ENCODE measurements at regions not wholly inside any gene's neighbourhood (a gene's known extent, or its start where the extent isn't known, plus 50 kb on each side); places are given as distances from the start of the nearest gene placed in this dataset.

DNA sequence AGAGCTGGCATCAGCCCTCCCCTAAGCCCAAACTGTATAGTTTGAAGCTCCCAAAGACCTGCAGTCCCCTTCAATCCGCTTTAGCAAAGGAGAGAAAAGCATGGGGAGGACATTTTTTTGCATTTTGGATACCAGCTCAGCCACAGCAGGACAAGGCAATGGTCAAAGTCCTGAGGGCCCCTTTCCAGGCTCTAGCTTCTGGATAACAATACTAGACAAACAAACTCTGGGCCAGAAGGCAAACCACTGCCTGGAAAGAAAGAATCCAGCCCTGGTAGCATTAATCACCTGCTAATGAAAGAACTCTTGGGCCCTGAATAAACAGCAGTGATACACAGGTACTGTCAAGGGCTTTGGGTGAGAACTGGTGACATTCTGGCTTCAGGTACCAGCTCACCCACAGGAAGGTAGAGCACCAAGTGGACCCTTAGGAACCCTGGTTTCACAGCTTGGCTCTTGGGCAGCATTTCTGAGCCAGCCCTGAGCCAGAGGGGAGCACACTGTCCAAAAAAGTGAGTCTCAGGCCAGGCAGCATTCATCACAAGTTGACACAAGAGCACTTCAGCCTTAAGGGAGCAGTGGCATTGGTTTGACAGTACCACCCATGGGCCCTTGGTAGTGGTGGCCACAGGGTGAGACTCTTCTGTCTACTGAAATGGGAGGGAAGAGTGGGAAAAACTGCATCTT is 62.5 kb downstream of the SPIN3 start:
- TF ChIP-seq SIN3A (IDR thresholded peaks at IDR 0.05; ENCODE audit: borderline replicate concordance, insufficient read depth, low read depth, low read length) (no peak), POLR2AphosphoS5 (IDR thresholded peaks at IDR 0.05; ENCODE audit: low read depth, low read length) (no peak), TCF7L2 (IDR thresholded peaks at IDR 0.05; ENCODE audit: low read depth, low read length) (no peak)
- TF ChIP-seq, protein P1, sequence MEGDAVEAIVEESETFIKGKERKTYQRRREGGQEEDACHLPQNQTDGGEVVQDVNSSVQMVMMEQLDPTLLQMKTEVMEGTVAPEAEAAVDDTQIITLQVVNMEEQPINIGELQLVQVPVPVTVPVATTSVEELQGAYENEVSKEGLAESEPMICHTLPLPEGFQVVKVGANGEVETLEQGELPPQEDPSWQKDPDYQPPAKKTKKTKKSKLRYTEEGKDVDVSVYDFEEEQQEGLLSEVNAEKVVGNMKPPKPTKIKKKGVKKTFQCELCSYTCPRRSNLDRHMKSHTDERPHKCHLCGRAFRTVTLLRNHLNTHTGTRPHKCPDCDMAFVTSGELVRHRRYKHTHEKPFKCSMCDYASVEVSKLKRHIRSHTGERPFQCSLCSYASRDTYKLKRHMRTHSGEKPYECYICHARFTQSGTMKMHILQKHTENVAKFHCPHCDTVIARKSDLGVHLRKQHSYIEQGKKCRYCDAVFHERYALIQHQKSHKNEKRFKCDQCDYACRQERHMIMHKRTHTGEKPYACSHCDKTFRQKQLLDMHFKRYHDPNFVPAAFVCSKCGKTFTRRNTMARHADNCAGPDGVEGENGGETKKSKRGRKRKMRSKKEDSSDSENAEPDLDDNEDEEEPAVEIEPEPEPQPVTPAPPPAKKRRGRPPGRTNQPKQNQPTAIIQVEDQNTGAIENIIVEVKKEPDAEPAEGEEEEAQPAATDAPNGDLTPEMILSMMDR (IDR thresholded peaks at IDR 0.05): no peak
- TF ChIP-seq, protein P2, sequence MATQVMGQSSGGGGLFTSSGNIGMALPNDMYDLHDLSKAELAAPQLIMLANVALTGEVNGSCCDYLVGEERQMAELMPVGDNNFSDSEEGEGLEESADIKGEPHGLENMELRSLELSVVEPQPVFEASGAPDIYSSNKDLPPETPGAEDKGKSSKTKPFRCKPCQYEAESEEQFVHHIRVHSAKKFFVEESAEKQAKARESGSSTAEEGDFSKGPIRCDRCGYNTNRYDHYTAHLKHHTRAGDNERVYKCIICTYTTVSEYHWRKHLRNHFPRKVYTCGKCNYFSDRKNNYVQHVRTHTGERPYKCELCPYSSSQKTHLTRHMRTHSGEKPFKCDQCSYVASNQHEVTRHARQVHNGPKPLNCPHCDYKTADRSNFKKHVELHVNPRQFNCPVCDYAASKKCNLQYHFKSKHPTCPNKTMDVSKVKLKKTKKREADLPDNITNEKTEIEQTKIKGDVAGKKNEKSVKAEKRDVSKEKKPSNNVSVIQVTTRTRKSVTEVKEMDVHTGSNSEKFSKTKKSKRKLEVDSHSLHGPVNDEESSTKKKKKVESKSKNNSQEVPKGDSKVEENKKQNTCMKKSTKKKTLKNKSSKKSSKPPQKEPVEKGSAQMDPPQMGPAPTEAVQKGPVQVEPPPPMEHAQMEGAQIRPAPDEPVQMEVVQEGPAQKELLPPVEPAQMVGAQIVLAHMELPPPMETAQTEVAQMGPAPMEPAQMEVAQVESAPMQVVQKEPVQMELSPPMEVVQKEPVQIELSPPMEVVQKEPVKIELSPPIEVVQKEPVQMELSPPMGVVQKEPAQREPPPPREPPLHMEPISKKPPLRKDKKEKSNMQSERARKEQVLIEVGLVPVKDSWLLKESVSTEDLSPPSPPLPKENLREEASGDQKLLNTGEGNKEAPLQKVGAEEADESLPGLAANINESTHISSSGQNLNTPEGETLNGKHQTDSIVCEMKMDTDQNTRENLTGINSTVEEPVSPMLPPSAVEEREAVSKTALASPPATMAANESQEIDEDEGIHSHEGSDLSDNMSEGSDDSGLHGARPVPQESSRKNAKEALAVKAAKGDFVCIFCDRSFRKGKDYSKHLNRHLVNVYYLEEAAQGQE (IDR thresholded peaks at IDR 0.05; ENCODE audit: insufficient read depth in 1 of 2, low read depth in 2 of 2, low read length in 1 of 2): no peak
- H3K27ac ChIP-seq (ENCODE audit: low read length): no peak overlapping the region
- H3K36me3 ChIP-seq (ENCODE audit: control insufficient read depth, insufficient read depth, low read length): no peaks in the 10 kb centered on the region
- H3K27me3 ChIP-seq (ENCODE audit: control insufficient read depth, insufficient read depth, low read length): no peaks in the 10 kb centered on the region
- ATAC-seq: no peak
- no peak overlapping the region for H3K4me3 ChIP-seq (ENCODE audit: low read depth in 2 of 2, low read length in 2 of 2)
- CTCF ChIA-PET: no interaction called here
- no peak for DNase-seq (ENCODE audit: low read depth, low spot score)
- POLR2A ChIA-PET: no interaction called here
- intact Hi-C loops (cut with micrococcal nuclease; ENCODE audit: unreplicated experiment): no loop called here
- no peaks in the 10 kb centered on the region for H3K9me3 ChIP-seq (ENCODE audit: control insufficient read depth, insufficient read depth, low read depth, low read length)
- in situ Hi-C loops (cut with HindIII; ENCODE audit: low pct_unique_long_range_greater_than_20kb, low sequenced_read_pairs): no loop called here
- H3K4me1 ChIP-seq (ENCODE audit: control insufficient read depth, insufficient read depth, low read length): no peaks in the 10 kb centered on the region
- BruUV-seq (replicated peaks): no TSS peak

DNA sequence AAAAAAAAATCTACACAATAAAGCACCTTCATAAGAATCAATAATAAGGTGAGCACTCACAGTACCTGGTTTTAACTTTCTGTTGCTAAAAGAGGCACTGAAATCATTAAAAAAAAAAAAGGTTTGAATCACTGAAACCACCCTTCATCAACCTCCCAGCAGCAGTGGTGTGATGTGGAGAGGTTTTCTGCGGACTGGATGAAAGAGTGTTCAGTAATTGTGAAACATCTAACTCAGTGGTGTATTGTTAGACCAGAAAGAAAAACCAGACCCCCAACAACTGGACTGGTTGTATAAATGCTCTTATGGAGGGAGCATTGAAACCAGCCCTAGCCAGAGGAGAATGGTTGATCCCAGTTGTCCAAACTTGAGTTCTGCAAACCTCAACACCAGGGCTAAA is 63.2 kb downstream of the SPIN3 start:
- DNase-seq (ENCODE audit: low read depth, low spot score): no peak
- no peak for ATAC-seq
- H3K27ac ChIP-seq (ENCODE audit: low read length): no peak overlapping the region
- no TSS peak for BruUV-seq (replicated peaks)
- no peaks in the 10 kb centered on the region for H3K27me3 ChIP-seq (ENCODE audit: control insufficient read depth, insufficient read depth, low read length)
- no peak overlapping the region for H3K4me3 ChIP-seq (ENCODE audit: low read depth in 2 of 2, low read length in 2 of 2)
- H3K4me1 ChIP-seq (ENCODE audit: control insufficient read depth, insufficient read depth, low read length): no peaks in the 10 kb centered on the region
- intact Hi-C loops (cut with micrococcal nuclease; ENCODE audit: unreplicated experiment) (no loop called here), in situ Hi-C loops (cut with HindIII; ENCODE audit: low pct_unique_long_range_greater_than_20kb, low sequenced_read_pairs) (no loop called here)
- CTCF ChIA-PET: no interaction called here
- no peak for TF ChIP-seq SIN3A (IDR thresholded peaks at IDR 0.05; ENCODE audit: borderline replicate concordance, insufficient read depth, low read depth, low read length)
- TF ChIP-seq, protein P1 (IDR thresholded peaks at IDR 0.05): no peak
- POLR2A ChIA-PET: no interaction called here
- no peaks in the 10 kb centered on the region for H3K36me3 ChIP-seq (ENCODE audit: control insufficient read depth, insufficient read depth, low read length)
- H3K9me3 ChIP-seq (ENCODE audit: control insufficient read depth, insufficient read depth, low read depth, low read length): no peaks in the 10 kb centered on the region

All from Panc1 (cell line).